NCI-H128 (cell line): ENCODE measurements at regions not wholly inside any gene's neighbourhood (a gene's known extent, or its start where the extent isn't known, plus 50 kb on each side); places are given as distances from the start of the nearest gene placed in this dataset.
"Not testable (repeated sequence)": the region's sequence is repeated elsewhere in the genome, so short reads cannot be mapped to it uniquely, and the experiment has no call there.

Experiments used
- DNase-seq: peaks from one replicate; lab custom pipeline; 2025; ENCODE audit not compliant: unreplicated experiment; lab: John Stamatoyannopoulos, UW

DNA sequence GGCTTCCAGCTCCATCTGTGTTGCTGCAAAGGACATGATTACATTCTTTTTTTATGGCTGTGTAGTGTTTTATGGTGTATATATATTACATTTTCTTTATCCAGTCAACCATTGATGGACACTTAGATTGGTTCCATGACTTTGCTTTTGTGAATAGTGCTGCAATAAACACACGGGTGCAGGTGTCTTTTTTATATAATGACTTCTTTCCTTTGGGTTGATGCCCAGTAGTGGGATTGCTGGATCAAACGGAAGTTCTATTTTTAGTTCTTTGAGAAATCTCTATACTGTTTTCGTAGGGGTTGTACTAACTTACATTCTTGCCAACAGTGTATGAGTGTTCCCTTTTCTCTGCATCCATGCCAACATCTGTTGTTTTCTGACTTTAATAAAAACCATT lies 189.7 kb downstream of the ACTR3B start:
- DNase-seq: no peak

DNA sequence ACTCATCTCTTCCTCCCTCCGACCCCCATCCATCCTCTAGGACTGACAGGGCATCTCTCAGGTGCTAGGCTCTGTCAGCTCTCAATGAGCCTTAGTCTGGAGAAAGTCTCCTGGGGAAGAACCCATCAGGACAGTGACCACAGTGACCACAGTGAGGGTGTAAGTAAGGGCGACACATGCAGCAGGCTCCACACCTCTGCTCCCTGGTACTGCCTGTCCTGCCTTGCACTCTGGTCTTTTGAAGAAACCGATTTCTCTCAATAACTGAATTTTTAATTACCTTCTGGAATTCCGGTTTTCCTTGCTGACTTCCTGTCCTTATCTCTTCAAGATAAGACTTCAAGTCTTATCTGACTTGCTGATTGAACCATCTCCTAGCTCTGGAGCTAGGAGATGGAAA lies 190.2 kb downstream of the ACTR3B start:
- DNase-seq: no peak

DNA sequence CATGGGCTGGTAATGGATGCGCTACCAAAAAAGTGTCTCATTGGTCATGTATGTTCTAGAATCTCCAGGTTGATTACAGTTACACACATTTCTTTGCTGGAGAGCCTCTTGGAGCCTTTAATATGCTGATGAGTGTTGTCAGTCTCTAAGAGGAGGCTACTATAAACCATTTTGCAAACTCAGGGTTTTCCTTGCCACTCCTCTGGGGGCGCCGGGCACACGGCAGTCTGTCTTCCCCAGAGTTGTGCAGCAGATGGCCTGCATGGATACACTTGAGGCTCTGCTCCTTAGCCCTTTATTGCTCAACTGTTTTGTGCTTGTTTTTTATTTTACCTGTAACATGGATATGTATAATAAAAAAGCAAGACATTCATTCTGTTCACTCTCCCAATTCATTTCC lies 196.5 kb downstream of the ACTR3B start:
- DNase-seq: no peak

DNA sequence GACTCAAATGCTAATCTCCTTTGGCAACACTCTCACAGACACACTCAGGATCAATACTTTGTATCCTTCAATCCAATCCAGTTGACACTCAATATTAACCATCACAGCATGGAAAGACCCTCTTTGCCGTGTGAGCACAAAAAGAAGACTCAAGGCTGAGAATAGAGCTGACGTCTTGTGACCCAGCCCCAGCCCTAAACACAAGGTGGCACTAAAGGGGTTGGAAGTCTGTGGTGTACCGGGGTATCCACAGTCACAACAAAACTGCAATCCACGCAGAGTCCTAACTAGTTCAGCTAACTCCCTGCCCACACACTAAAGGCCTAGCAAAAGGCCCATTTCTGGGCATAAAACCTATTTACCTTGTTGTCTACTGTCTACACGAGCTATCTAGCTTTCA lies 200.1 kb downstream of the ACTR3B start:
- DNase-seq: no peak

DNA sequence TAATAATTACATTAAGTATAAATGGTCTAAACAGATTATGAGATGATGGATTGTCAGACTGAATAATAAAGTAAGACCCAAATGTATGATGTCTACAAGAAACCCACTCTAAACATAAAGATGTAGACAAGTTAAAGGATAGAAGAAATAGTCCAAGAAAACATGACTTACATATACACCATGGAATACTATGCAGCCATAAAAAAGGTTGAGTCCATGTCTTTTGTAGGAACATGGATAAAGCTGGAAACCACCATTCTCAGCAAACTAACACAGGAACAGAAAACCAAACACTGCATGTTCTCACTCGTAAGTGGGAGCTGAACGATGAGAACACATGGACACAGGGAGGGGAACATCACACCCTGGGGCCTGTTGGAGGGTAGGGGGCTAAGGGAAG lies 202.2 kb downstream of the ACTR3B start:
- DNase-seq: not testable (repeated sequence)

DNA sequence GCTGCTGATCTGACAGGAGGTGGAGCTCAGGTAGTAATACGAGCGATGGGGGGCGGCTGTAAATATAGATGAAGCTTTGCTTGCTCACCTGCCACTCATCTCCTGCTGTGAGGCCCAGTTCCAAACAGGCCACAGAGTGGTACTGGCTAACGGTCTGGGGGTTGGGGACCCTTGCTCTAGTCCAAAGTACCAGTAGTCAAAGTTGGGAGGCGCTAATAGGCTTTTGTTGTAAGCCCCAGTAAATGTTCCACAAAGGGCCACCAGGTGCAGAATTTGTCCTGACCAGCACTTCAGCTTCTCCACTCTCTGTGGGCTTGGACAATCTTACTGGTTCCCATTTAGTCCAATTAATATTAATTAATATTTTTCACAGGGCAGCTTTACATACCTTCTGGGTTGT lies 206.6 kb downstream of the ACTR3B start:
- DNase-seq: no peak

DNA sequence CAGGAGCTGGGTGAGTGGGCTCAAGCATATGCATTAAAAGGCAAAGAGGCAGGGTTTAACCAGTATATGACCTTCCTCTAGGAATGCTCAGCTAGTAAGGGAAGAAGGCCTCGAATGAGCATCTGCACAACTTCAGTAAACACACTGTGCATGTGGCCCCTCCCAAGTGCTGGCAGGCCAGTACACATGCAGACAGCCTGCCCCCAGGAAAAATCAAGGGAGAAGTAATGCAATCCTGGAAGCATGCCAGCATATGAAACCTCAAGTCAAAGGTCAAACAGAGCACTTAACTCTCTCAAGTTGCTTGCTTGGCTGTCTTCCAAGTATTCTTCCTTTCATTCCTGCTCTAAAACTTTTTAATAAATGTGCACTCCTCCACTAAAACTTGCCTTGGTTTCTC lies 208.4 kb downstream of the ACTR3B start:
- DNase-seq: no peak

DNA sequence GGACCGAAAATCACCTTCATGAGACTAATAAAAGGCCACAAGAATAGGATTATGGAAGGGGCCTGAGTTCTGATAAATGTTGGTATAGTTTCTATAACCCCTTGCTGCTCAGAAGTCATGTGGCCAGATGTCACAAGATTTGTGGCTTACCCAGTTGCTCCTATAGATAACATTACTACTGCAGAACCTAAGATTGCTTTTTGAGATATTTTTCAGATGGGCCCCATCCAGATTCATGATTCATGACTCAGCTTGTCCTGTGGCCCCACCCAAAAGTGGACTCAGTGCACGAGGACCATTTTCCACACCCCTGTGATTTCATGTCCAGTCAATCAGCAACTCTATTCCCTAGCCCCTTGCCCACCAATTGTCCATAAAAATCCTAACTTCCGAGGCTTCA lies 209.0 kb downstream of the ACTR3B start:
- no peak for DNase-seq

DNA sequence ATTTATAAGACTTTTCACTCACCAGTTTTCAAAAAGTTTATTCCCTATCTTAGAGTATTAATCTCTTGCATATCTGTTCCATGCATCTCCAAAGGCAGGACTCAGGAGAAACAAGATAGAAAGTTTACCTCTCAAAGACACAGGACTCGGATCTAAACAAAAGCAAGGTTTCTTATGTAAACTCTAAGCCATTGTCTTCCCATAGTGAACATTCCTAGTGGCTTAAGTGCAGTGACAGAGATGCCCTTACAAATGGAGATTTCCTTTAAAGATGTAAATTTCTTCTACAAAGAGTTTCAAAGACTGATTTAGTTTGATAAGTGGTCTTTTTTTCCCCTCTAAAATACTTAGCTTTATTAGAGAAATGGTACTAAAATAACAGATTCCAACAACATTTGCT lies 209.8 kb downstream of the ACTR3B start:
- DNase-seq: no peak

DNA sequence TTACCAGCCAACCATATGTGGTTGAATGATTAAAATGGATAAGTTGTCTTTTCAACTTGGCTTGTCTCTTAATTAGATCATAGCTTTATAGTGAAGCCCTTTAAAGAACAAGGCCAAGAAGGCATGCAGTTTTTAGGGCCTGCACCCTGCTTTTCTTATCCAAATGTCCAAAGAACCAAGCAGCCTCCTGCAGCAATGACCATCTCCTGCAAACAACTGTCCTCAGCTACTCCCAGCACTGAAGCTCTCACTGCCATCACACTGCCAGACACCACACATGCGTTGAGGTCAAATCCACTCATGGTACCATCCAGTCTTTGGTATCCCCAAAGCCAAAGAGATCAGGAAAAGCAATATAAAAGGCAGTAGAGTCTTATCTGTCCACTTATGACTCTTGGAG lies 210.3 kb downstream of the ACTR3B start:
- no peak for DNase-seq

DNA sequence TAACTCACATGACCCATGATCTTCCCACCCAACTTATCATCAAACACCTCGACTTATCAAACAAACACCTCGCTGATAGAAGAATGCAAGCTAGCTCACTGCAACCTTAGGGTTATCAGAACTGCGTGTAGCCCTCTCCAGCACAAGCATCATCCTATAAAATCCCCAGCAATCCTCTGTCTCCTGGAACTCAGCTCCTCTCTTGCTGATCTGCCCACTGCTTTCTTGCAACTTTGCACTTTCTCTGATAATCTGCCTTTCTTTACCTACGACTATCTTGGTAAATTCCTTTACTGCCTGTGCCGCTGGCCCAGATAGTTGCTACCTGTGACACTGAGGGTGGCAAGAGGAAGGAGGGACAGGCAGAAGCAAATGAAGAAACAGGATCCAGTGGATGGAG lies 210.9 kb downstream of the ACTR3B start:
- DNase-seq: no peak

DNA sequence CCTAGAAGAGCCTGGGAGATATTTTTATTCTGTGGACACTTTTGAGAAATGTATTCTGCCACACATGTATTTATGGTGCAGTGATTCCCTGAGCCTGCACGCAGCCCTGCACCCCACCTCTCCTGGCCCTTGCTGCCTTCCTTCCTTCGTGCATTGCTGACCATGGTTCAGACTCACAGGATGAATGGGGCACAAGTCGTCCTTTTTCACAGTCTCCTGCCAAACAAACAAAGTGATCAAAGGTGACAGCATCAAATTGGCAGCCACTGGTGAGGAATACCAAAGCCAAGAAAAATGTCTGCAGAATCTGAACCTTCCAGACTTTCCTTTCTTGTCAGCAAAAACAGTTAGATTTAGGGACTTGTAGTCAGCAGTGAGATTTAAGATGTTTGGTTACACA lies 215.0 kb downstream of the ACTR3B start:
- DNase-seq: no peak

DNA sequence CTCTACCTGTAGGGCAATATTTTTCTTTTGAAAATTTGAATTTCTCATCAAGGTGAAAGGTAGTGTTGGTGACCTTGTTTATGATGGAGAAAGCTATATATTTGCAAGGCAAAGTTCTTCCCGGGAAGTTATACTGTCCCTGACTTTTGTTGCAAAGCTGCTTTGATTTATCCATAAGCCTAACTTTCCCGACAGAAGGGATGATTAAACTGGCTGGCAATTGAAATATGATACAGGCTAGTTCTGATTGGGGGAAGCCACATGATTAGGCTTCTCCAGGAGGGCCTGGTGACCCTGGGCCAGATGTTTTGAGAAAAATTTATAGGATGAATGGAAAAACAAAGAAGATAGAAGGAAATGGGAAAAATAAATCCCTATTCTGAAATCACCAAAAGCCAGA lies 215.5 kb downstream of the ACTR3B start:
- no peak for DNase-seq

DNA sequence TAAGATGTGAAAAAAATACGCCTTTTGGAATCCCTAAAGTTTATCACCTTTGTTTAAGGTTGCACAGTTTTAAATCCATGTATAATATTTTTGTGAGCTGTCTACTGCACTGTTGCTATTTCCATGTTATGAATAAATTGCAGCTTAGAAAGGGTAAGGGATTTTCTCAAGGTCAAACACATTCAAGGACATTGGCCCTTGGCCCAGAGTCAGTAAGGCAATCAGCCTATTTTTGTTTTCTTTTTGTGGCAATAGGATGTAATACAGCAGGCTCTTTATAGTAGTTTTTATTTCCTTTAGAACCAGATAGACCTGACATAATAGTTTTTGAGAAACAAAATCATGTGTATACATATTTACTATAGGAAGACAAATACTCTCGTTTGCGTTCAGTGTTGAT lies 219.8 kb downstream of the ACTR3B start:
- no peak for DNase-seq

DNA sequence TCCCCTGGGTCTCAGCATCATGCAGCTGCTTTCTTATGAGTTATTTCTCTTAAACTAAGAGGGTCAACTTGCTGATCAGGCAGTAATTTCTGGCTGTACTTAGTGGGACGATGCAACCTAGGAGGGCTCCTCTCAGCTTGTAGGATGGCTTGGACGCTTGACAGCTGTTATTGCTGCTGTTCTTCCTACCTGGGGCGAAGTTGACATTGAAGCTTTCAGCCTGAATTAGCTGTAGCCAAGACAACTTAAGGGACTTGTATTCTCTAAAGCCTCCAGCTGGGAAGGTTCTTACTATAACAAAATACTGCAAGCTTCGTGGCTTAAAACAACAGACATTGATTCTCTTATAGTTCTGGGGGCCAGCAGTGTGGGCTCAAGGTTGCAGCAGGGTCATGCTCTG lies 224.9 kb downstream of the ACTR3B start:
- no peak for DNase-seq

DNA sequence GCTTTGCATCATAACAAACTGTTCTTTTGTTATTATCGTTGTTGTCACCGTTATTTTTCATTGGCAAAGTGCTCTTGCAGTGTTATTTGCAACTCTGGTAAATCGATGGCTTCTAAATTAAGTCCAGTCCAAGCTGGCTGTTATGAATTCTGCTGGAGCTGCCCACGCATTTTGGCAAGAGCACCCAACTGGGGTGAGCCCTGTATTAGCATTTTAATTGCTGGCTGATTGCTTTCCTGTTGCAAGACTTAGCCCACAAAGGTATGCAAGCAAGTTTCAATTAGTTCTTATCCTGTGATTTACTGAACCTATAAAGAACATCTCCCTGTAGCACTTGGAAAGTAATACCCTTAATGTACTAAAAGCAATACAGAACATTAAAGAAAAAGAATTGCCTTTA lies 226.8 kb downstream of the ACTR3B start:
- no peak for DNase-seq

DNA sequence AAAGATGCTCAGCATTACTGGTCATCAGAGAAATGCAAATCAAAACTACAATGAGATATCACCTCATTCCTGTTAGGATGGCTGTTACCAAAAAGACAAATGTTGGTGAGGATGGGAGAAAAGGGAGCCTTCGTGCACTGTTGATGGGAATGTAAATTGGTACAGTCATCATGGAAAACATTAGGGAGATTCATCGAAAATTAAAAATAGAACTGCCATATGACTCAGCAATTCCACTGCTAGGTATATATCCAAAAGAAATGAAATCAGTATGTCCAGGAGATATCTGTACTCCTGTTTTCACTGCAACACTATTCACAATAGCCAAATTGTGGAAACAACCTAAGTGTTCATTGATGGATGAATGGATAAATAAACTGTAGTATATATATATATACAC lies 228.1 kb downstream of the ACTR3B start:
- DNase-seq: no peak

DNA sequence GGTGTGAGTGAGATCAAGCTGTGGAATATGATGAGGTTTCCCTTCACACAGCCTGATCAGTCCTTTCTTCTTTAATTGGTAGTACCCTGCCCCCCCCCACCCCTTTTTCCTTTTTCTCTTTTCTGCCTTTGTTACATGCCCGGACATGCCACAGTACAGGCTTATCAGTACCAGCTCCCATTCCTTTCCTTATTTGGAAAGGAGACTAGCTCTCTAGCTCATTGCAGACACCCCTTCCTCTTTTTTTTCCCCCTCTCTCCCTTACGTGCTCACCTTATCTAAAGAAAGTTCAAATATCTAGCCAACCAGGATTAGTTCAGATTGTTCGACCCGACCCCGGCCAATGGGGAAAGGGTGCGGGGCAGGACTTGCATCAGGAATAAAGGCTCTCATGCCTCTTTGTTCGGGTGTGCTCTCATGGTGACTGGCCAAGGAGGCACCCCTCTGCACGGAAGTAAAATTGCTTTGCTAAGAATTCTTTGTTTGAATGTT lies 230.4 kb downstream of the ACTR3B start:
- DNase-seq: no peak

DNA sequence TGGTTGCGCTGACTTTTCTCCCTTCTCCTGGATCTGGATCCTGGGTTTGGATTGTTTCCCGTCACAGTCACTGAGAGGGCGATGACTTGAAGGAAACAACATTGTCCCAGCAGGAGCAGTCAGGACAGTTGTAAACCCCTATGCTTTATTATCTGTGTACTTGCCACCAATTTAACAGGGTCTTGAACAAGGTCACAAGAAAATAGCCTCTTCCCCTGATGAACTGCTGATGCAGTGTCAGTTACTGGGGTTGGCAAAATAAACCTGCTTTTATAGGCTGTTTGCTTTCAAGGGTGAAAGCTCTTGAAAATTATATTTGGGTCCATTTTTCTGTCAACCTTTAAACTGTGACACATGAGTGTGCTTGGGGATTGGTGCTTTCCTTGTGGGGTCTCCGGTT lies 238.9 kb downstream of the ACTR3B start:
- no peak for DNase-seq

DNA sequence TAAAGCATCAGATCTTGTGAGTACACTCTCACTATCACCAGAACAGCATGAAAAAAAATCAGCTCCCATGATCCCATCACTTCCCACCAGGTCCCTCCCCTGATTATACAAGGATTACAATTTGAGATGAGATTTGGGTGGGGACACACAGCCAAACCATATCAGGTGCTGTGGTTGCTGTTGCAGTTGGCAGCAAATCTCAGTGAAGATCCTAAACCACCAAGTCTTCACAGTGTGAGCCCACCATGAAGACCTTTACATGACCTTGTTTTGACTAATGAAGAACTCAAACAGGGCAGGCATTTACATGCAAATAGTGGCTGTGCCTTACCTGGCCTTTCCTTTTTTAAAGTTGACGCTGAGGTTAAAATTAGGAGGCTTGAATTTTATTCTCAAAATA lies 242.6 kb downstream of the ACTR3B start:
- DNase-seq: no peak

DNA sequence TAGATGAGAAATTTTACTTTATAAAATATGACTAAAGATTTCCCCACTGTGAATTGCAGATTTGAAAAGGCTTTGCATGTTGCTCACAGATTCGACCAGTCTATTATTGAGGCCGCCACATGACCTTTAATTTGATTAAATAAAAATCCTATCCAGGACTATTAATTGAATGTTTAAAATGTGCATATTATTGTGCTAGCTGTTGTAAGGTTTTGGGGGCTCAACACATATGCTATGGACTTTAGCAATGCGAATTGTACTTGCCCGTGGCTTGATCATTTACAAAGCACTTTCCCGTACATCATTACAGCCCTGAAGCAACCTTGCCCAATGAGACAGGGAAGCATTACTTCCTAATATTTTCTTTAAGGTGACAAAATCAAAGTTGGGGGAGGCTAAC lies 243.0 kb downstream of the ACTR3B start:
- DNase-seq: no peak

DNA sequence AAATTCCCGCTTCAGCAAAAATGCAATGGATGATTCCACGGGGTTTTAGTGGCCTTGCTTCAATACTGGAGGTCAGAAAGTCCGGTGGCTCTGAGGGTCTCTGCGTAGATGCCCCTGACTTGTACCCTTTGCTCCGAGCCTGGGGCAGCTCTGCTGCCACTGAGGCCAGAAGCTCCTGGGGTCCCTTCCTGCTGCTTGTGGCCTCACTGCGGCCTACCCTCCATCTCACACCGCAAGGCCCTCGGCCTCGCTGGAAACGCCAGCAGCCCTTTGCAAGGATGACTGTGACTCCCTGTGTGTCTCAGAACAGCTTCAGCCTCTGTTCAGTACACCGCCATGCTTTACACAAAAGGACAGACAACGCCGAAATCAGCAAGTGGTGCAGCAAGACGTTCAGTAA lies 244.8 kb downstream of the ACTR3B start:
- no peak for DNase-seq

DNA sequence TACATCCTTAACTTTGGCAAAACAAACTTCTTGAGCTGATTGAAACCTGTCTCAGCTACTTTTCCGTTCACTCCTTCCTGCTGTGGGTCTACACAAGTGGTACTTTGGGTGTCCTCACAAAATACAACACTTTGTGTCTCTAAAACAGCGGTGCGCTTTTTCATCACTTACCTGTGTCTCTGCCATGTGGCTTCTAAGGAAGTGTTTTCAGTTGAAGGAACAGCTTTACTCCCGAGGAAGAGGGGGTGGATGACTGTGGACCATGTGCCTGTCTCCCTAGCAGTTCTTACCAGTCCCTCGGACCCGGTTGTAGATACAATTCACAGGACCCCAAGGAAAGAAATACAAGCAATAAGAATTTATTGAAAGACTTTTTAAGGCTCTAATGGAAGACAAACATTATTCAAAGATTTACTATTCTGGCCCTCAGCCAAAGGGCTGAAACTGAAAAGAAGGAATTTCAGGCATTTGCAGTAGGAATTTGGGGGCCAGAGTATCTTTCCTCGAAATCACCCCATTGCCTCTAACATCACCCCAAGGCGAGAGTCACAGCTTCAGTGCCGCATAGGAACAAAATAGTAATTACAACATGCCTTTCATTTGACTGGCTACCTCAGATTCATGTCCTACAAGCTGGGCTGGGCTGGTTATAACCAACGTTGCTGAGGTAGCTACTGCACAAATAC lies 246.3 kb downstream of the ACTR3B start:
- DNase-seq: no peak

DNA sequence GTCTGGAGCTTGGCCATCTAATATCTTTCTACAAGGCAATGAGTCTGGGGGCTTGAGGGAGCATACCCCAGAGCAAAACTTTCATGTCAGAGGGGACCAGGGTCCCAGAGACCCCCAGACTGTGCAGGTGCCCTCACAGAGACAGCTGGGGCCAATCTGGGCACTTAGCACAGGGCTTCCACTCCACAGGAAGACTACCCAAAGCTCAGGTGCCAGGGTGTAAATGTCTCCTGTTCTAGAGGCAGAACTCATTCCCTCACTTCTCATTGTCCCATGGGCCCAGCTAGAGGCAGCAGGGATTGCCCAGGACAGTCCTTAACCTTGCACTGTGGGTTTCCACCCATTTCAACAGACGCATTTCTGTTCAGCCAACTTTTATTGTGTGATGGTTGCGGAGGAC lies 246.9 kb downstream of the ACTR3B start:
- no peak for DNase-seq
